ENCODE measurements at regions not wholly inside any gene's neighbourhood (a gene's known extent, or its start where the extent isn't known, plus 50 kb on each side); places are given as distances from the start of the nearest gene placed in this dataset.
A peak's percentile ranks its signal among the peaks of the same experiment; 100 is the strongest.

GRCh38 chr2:57893347-57893746 is 153.3 kb upstream of the VRK2 start:
- TF ChIP-seq CTCF (IDR thresholded peaks at IDR 0.05; ENCODE audit: low read length, missing control alignments), result no peak
- no peak for DNase-seq (ENCODE audit: low read depth)
- H3K4me3 ChIP-seq (replicated peaks; ENCODE audit: low read depth, low read length), result no peak overlapping the region

GRCh38 chr2:57893786-57894185 is 152.8 kb upstream of the VRK2 start:
- no peak overlapping the region for H3K4me3 ChIP-seq (replicated peaks; ENCODE audit: low read depth, low read length)
- DNase-seq (ENCODE audit: low read depth), result no peak
- no peak for TF ChIP-seq CTCF (IDR thresholded peaks at IDR 0.05; ENCODE audit: low read length, missing control alignments)

GRCh38 chr2:57894381-57894780 is 152.2 kb upstream of the VRK2 start:
- no peak for DNase-seq (ENCODE audit: low read depth)
- no peak for TF ChIP-seq CTCF (IDR thresholded peaks at IDR 0.05; ENCODE audit: low read length, missing control alignments)
- no peak overlapping the region for H3K4me3 ChIP-seq (replicated peaks; ENCODE audit: low read depth, low read length)

- TF ChIP-seq CTCF (IDR thresholded peaks at IDR 0.05; ENCODE audit: low read length, missing control alignments), result no peak
- no peak for DNase-seq (ENCODE audit: low read depth)
- H3K4me3 ChIP-seq (replicated peaks; ENCODE audit: low read depth, low read length), result no peak overlapping the region
These were observed 148.7 kb upstream of the VRK2 start for GRCh38 chr2:57897920-57898319.

- no peak for TF ChIP-seq CTCF (IDR thresholded peaks at IDR 0.05; ENCODE audit: low read length, missing control alignments)
- H3K4me3 ChIP-seq (replicated peaks; ENCODE audit: low read depth, low read length), result no peak overlapping the region
- DNase-seq (ENCODE audit: low read depth), result no peak
These were observed 146.7 kb upstream of the VRK2 start for GRCh38 chr2:57899898-57900297.

- no peak overlapping the region for H3K4me3 ChIP-seq (replicated peaks; ENCODE audit: low read depth, low read length)
- no peak for DNase-seq (ENCODE audit: low read depth)
- no peak for TF ChIP-seq CTCF (IDR thresholded peaks at IDR 0.05; ENCODE audit: low read length, missing control alignments)
These were observed 144.0 kb upstream of the VRK2 start for GRCh38 chr2:57902578-57902977.

GRCh38 chr2:57906152-57906732 is 140.4 kb upstream of the VRK2 start:
- peak; percentile 79 for DNase-seq (ENCODE audit: low read depth)
- peak; percentile 96 for TF ChIP-seq CTCF (IDR thresholded peaks at IDR 0.05; ENCODE audit: low read length, missing control alignments)
- no peak overlapping the region for H3K4me3 ChIP-seq (replicated peaks; ENCODE audit: low read depth, low read length)

All from fibroblast of pulmonary artery (primary cell).